ENCODE measurements at regions not wholly inside any gene's neighbourhood (a gene's known extent, or its start where the extent isn't known, plus 50 kb on each side); places are given as distances from the start of the nearest gene placed in this dataset.

DNA sequence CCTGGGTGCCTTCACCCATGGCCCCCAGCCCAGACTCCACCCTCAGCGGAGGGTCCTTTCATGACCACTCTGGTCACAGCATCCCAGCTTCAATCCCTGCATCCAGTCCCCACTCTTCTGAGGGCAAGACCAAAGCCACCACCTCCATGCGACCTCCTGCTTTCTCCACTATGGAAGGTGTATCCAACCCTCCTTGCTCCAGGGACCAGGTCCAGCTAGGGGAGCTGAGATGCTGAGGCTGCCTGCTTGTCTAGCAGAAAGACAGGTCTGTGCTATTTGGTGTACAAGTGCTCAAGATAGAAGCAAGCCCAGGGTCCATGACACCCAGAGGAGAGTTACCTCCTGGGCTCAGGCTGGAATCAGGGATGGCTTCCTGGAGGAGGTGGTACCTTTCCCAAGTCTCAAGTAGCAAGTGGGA is 73.8 kb upstream of the RAB6C start:
- DNase-seq = no peak

- DNase-seq = no peak
Measured at GRCh38 chr2:129906139-129906860, 73.2 kb upstream of the RAB6C start.

DNA sequence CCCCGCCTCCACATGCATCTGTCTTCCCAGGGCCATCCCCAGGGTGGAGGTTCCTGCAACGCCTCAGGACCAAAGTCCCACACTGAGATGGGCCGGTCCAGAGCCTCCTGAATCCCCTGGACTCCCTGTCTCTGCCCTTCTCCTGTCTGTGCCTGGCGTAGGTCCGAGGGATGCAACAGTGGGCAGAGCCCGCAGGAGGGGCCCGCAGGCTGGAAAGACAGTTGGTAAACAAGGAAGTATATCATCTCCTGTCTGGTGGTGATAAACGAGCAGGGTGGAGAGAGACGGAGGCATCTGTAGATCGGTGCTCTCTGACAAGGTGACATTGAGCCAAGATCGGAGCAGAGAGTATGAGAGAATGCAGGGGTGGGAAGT is 72.6 kb upstream of the RAB6C start:
- DNase-seq = no peak

GRCh38 chr2:129907256-129907998 is 72.0 kb upstream of the RAB6C start:
- no peak for DNase-seq

GRCh38 chr2:129908721-129909373 is 70.6 kb upstream of the RAB6C start:
- DNase-seq = no peak

- no peak for DNase-seq
Measured at GRCh38 chr2:129909651-129910418, 69.6 kb upstream of the RAB6C start.

DNA sequence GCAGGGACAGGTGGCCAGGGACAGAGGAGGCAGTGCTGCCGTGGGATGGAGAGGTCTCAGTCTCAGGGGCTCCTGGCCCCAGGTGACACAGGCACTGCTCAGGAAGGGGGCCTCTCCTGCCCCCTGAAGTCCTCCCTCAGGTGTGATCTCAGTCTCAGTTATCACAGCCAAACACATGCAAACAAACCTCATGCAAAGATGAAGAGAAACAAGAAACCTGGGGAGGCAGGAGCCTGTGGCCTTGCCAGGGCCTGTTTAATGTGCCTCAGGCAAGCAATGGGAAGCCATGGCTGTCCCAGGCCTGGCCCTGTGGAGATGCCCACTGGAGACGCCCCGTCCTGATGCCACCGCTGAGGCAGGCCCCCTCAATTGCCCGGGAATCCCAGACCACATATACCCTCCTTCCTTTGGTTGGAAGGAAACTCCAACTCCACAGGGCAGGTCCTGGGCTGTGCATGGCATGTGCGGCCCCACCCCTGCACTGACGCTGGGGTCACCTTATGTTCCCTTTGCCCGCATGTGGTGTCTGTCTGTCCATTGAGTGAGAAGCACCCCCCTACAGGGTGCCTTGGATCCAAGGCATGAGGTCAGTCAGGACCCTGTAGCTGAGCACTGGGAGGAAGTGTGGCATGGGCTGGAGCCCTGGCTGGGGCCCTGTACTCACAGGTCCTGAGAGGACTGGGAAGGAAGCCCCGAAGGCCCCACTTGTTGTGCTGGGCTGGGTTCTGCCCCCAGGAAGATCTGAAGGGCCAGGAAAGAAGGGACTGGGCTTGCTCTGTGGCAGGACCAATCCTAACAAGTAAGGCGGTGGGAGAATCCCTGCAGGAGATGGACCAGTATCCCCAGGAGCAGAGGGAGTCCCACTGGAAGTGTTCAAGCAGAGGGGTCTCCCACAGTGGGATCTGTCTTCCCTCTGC is 68.8 kb upstream of the RAB6C start:
- no peak for DNase-seq

GRCh38 chr2:129911363-129912065 is 68.0 kb upstream of the RAB6C start:
- no peak for DNase-seq

GRCh38 chr2:129912066-129912820 is 67.2 kb upstream of the RAB6C start:
- no peak for DNase-seq

GRCh38 chr2:129912871-129913694 is 66.4 kb upstream of the RAB6C start:
- DNase-seq = no peak

GRCh38 chr2:129913695-129914495 is 65.6 kb upstream of the RAB6C start:
- no peak for DNase-seq

- no peak for DNase-seq
Measured at GRCh38 chr2:129914538-129915302, 64.7 kb upstream of the RAB6C start.

DNA sequence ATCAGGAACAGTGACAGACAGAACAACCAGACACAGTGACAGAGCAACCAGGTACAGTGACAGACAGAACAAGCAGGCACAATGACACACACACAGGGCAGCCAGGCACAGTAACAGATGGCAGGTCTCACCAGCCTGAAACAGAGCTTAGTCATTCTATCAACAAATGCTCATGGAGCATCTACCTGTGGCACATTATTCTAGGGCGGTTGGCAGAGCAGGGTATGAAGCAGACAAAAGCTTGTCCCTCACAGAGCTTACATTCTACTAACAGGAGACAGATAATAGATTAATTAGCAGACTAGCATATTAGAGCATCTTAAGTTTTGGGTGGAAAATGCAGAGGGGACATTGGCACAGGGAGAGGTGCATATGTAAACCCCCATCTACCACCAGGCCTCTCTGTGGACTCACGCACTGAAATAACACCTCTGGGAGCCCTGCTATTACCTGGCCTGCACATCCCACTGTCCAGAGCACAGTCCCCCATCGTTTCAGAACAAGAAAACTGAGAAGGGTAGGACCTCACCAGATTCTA is 64.1 kb upstream of the RAB6C start:
- no peak for DNase-seq

- DNase-seq = no peak
Measured at GRCh38 chr2:129918604-129919003, 60.9 kb upstream of the RAB6C start.

GRCh38 chr2:129922571-129923264 is 56.7 kb upstream of the RAB6C start:
- DNase-seq = no peak

DNA sequence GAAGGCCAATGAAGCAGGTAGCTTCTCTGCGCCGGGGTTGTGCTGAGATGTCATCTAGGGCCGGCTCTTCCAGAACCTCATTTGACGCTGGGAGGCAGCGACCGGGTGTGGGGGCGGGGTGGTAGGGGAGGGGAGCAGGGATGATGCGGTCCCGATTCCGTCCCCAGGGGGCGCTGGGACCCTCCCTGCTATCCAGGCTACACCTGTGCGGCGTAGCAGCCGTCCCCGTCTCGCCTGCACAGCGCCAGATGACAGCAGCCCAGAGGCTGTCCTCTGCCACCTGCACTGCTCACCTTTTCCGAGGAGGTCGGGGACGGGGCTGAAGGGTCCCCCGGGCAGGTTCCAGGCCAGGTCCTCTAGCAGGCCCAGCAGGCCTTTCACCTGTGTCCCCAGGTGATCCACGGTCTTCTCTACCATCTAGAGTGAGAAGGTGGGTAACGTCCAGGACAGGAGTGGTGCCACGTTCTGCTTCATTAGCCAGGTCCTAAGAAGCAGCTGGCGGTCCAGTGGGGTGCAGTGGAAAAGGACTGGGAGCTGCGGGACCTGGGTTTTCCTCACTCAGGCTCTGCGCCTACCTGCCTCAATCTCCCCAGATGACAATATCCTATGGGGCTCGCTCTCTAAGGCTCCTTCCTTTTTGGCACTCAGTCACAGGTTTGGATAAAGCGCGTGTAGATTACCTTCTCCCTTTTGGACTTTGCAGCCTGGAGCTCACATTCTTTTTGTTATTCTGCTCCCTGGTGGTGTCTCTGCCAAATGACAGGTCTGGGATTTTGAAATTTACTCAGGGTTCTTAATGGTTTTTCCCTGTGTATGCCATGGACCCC is 56.0 kb upstream of the RAB6C start:
- no peak for DNase-seq

Data from GOT3 (cell line).